Thoracic aorta (tissue), 2 donors: ENCODE measurements at regions not wholly inside any gene's neighbourhood (a gene's known extent, or its start where the extent isn't known, plus 50 kb on each side); places are given as distances from the start of the nearest gene placed in this dataset.
"Not testable (repeated sequence)": the region's sequence is repeated elsewhere in the genome, so short reads cannot be mapped to it uniquely, and the experiment has no call there.

Experiments used
- ATAC-seq: fragments of 150-250 bp; one replicate; pipeline ENCODE4 v1.8.0; 2017; ENCODE audit warnings: low read depth; ENCODE audit not compliant: insufficient number of reproducible peaks, low FRiP score
- DNase-seq: peaks from one replicate; pipeline ENCODE4 v3.0.0-alpha.2; 2020; ENCODE audit warnings: low spot score
- H3K27ac ChIP-seq, 2 donors: fragments of 200-600 bp; sonication (generic); 1 replicate in 1 of 2; 2 replicates in 1 of 2; pipeline ENCODE4 v1.5.1; 2016; ENCODE audit warnings: mild to moderate bottlenecking in 2 of 2, moderate library complexity in 2 of 2
- H3K27me3 ChIP-seq: fragments of 200-600 bp; sonication (generic); replicated peaks from 2 replicates; pipeline ENCODE4 v1.6.0; 2016; ENCODE audit warnings: mild to moderate bottlenecking; ENCODE audit not compliant: insufficient read depth
- H3K36me3 ChIP-seq: fragments of 200-600 bp; sonication (generic); one replicate; pipeline ENCODE4 v1.5.1; 2016
- H3K4me1 ChIP-seq, 2 donors: fragments of 200-600 bp; sonication (generic); 1 replicate in 1 of 2; 2 replicates in 1 of 2; pipeline versions ENCODE4 v1.5.1 to v1.6.0; 2016; ENCODE audit warnings: low read depth in 2 of 2, mild to moderate bottlenecking in 1 of 2; ENCODE audit not compliant: control insufficient read depth in 1 of 2
- H3K4me3 ChIP-seq: fragments of 200-600 bp; sonication (generic); 2 replicates; pipeline ENCODE4 v1.5.1; 2016; ENCODE audit warnings: mild to moderate bottlenecking
- H3K9me3 ChIP-seq: fragments of 200-600 bp; sonication (generic); 2 replicates; pipeline ENCODE4 v1.5.1; 2016
- TF ChIP-seq, protein P1 (sequence below): fragments of 200-600 bp; sonication (generic); IDR thresholded peaks from one replicate; pipeline ENCODE4 v1.5.1; 2019; ENCODE audit warnings: antibody characterized with exemption

DNA sequence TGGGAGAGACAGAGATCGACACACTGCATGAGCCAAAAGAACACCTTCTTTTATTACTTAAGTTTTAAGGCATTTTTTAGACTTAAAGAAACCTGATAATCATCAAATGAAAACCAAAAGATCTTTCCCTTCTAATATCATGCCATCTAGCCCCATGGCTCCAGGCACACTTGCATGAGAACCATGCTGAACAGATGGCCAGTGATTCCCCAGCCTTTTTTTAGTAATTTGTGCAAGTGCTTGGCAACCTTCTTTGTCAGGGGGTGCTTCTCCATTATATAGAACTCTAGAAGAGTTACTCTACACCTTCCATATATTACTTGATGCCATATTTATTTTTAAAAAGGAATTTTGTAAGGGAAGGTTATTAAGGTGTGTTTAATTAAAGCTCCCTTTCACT lies 182.2 kb upstream of the TEX13C start:
- no peak overlapping the region for H3K4me3 ChIP-seq
- no peaks in the 10 kb centered on the region for H3K27me3 ChIP-seq
- no peaks in the 10 kb centered on the region for H3K36me3 ChIP-seq
- no peaks in the 10 kb centered on the region for H3K4me1 ChIP-seq
- ATAC-seq (no peak), DNase-seq (no peak)
- TF ChIP-seq, protein P1, sequence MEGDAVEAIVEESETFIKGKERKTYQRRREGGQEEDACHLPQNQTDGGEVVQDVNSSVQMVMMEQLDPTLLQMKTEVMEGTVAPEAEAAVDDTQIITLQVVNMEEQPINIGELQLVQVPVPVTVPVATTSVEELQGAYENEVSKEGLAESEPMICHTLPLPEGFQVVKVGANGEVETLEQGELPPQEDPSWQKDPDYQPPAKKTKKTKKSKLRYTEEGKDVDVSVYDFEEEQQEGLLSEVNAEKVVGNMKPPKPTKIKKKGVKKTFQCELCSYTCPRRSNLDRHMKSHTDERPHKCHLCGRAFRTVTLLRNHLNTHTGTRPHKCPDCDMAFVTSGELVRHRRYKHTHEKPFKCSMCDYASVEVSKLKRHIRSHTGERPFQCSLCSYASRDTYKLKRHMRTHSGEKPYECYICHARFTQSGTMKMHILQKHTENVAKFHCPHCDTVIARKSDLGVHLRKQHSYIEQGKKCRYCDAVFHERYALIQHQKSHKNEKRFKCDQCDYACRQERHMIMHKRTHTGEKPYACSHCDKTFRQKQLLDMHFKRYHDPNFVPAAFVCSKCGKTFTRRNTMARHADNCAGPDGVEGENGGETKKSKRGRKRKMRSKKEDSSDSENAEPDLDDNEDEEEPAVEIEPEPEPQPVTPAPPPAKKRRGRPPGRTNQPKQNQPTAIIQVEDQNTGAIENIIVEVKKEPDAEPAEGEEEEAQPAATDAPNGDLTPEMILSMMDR: no peak
- no peak overlapping the region for H3K27ac ChIP-seq
- H3K9me3 ChIP-seq: no peaks in the 10 kb centered on the region

DNA sequence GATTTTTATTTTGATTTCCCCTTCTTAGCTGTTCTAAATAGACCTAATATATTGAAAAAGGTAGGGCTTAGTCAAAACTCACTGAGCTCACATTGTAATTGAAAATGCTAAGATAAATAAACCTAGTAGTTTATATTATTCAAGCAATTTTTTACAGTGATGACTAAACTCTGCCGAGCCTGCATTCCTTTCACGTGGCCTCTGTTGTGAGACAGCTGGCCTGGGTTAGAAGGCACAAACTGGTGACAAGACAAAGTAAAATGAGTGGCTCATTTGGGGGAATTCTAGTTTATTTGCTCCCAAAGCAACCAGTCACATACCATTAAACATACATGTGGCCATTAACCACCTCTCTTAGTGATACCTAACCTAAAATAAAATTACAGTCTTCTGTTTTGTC lies 169.4 kb upstream of the TEX13C start:
- Histone ChIP-seq H3K4me3 (no peak overlapping the region), H3K27me3 (no peaks in the 10 kb centered on the region), H3K36me3 (no peaks in the 10 kb centered on the region), H3K4me1 (no peaks in the 10 kb centered on the region), H3K27ac (no peak overlapping the region), H3K9me3 (no peaks in the 10 kb centered on the region)
- TF ChIP-seq, protein P1: no peak
- no peak for DNase-seq
- no peak for ATAC-seq

DNA sequence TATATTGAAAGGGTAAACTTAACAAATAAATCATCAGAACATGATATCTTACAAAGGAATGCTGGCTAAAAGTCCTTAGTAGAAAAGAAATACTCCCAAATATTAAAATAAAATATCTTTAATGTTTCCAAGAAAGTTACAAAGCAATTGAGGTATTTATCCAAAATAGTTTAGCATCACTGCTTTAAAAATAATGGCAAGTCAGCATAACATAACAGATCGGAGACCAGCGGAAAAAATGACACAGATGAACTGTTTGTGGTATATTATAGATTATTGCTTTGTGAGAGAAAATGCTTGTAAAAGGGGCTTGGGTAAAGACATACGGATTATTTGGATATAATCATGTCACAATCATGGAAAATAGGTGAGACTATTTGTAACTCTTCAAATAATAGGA lies 168.5 kb upstream of the TEX13C start:
- no peak overlapping the region for H3K4me3 ChIP-seq
- H3K36me3 ChIP-seq: no peaks in the 10 kb centered on the region
- no peaks in the 10 kb centered on the region for H3K27me3 ChIP-seq
- TF ChIP-seq, protein P1: no peak
- no peak for ATAC-seq
- no peaks in the 10 kb centered on the region for H3K4me1 ChIP-seq
- no peak overlapping the region for H3K27ac ChIP-seq
- no peak for DNase-seq
- no peaks in the 10 kb centered on the region for H3K9me3 ChIP-seq

DNA sequence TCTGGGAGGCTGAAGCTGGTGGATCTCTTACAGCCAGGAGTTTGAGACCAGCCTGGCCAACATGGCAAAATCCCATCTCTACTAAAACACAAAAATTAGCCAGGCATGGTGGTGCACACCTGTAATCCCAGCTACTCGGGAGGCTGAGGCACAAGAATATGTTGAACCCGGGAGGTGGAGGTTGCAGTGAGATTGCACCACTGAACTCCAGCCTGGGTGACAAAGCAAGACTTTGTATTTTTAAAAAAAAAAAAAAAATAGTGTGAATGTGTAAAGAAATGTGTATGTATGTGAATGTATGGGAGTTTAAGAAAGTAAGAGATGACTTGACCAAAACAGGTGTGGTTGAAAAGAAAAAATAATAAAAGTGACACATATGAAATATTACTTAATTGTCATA lies 167.7 kb upstream of the TEX13C start:
- TF ChIP-seq, protein P1: no peak
- no peak overlapping the region for H3K4me3 ChIP-seq
- no peaks in the 10 kb centered on the region for H3K4me1 ChIP-seq
- H3K27me3 ChIP-seq: no peaks in the 10 kb centered on the region
- DNase-seq (no peak), ATAC-seq (no peak)
- no peaks in the 10 kb centered on the region for H3K9me3 ChIP-seq
- no peak overlapping the region for H3K27ac ChIP-seq
- H3K36me3 ChIP-seq: no peaks in the 10 kb centered on the region

DNA sequence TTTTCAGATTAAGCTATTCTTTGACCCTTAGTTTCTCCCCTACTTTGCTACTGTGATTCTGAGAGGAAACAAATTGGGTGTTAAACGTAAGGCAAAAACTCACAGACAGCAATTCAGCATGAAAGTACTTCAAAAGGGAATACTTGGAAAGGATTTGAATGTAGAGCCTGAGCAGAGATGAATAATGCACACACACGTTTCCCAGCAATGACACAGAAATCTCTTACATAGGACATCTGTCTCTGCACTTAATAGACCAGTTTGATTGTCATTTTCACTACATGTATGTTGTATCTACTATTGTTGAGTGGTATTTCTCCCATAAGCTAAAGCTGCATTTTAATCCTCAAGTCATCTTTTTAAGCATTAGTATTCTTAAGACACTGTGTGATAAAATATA lies 166.1 kb upstream of the TEX13C start:
- Histone ChIP-seq H3K4me3 (no peak overlapping the region), H3K27ac (no peak overlapping the region), H3K9me3 (no peaks in the 10 kb centered on the region), H3K36me3 (no peaks in the 10 kb centered on the region), H3K4me1 (no peaks in the 10 kb centered on the region), H3K27me3 (no peaks in the 10 kb centered on the region)
- TF ChIP-seq, protein P1: no peak
- ATAC-seq: no peak
- no peak for DNase-seq

DNA sequence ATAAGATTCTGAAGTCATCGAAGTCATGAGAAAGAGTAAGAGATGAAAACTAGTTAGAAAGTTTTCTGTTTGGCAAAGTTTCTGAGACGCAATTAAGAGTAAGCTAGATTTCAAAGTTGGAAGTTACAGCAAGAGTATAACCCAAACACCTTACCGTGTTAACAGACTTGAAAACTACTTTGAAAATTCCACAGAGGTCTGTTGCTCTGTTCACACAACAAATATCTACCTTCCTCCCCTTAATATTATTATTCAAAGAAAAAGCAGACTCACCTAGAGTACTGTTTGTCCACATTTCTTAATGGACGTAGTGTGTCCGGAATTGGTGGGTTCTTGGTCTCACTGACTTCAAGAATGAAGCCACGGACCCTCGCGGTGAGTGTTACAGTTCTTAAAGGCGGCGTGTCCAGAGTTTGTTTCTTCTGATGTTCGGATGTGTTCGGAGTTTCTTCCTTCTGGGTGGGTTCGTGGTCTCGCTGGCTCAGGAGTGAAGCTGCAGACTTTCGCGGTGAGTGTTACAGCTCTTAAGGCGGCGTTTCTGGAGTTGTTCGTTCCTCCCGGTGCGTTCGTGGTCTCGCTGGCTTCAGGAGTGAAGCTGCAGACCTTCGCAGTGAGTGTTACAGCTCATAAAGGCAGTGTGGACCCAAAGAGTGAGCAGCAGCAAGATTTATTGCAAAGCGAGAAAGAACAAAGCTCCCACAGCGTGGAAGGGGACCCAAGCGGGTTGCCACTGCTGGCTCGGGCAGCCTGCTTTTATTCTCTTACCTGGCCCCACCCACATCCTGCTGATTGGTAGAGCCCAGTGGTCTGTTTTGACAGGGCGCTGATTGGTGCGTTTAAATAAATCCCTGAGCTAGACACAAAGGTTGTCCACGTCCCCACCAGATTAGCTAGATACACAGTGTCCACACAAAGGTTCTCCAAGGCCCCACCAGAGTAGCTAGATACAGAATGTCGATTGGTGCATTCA lies 165.1 kb upstream of the TEX13C start:
- not testable (repeated sequence) for ATAC-seq, H3K36me3 ChIP-seq

DNA sequence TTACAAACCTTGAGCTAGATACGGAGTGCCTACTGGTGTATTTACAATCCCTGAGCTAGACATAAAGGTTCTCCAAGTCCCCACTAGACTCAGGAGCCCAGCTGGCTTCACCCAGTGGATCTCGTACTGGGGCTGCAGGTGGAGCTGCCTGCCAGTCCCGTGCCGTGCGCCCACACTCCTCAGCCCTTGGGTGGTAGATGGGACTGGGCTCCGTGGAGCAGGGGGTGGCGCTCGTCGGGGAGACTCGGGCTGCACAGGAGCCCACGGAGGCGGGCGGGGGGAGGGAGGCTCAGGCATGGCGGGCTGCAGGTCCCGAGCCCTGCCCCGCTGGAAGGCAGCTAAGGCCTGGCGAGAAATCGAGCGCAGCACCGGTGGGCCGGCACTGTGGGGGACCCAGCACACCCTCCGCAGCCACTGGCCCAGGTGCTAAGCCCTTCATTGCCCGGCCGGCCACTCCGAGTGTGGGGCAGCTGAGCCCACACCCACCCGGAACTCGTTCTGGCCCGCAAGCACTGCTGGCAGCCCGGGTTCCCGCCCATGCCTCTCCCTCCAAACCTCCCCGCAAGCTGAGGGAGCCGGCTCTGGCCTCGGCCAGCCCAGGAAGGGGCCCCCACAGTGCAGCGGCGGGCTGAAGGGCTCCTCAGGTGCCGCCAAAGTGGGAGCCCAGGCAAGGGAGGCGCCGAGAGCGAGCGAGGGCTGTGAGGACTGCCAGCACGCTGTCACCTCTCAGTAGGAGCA lies 164.2 kb upstream of the TEX13C start:
- H3K4me1 ChIP-seq, H3K36me3 ChIP-seq, H3K9me3 ChIP-seq, ATAC-seq, H3K27ac ChIP-seq, H3K4me3 ChIP-seq, H3K27me3 ChIP-seq, DNase-seq: not testable (repeated sequence)

More for the DNA sequence above, 165.1 kb upstream of the TEX13C start:
- not testable (repeated sequence) for H3K27me3 ChIP-seq, H3K27ac ChIP-seq, DNase-seq, H3K9me3 ChIP-seq, H3K4me3 ChIP-seq, H3K4me1 ChIP-seq
